ENCODE measurements at regions not wholly inside any gene's neighbourhood (a gene's known extent, or its start where the extent isn't known, plus 50 kb on each side); places are given as distances from the start of the nearest gene placed in this dataset.
A peak's percentile ranks its signal among the peaks of the same experiment; 100 is the strongest.

DNA sequence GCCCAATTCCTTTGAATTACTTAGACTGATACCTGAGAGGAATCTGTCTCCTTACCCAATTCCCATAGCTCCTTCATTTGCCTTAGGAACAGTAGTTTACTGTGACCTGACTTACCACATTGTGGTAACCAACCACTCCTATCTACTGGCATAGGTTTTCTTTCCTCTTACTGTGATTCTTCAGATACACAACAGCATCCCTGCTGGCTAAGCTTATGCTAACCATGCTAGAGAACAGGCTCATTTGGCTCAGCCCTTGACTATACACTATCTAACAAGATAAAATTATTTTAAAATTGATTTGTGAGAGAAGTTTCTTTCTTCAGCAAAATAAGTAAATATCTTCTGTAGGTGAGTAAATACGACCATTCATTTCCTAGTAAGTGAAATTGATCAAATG is 320.4 kb upstream of the DDHD1 start:
- intact Hi-C loops (cut with DNase I), result no loop called here
- no peaks in the 10 kb centered on the region for H3K36me3 ChIP-seq
- H3K27ac ChIP-seq, result no peak overlapping the region
- no peak overlapping the region for H3K4me3 ChIP-seq
- H3K4me1 ChIP-seq, result no peaks in the 10 kb centered on the region
- ATAC-seq (no peak), DNase-seq (no peak)
- TF ChIP-seq, protein P1, sequence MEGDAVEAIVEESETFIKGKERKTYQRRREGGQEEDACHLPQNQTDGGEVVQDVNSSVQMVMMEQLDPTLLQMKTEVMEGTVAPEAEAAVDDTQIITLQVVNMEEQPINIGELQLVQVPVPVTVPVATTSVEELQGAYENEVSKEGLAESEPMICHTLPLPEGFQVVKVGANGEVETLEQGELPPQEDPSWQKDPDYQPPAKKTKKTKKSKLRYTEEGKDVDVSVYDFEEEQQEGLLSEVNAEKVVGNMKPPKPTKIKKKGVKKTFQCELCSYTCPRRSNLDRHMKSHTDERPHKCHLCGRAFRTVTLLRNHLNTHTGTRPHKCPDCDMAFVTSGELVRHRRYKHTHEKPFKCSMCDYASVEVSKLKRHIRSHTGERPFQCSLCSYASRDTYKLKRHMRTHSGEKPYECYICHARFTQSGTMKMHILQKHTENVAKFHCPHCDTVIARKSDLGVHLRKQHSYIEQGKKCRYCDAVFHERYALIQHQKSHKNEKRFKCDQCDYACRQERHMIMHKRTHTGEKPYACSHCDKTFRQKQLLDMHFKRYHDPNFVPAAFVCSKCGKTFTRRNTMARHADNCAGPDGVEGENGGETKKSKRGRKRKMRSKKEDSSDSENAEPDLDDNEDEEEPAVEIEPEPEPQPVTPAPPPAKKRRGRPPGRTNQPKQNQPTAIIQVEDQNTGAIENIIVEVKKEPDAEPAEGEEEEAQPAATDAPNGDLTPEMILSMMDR (IDR thresholded peaks at IDR 0.05), result no peak
- no peaks in the 10 kb centered on the region for H3K9me3 ChIP-seq
- no peaks in the 10 kb centered on the region for H3K27me3 ChIP-seq

DNA sequence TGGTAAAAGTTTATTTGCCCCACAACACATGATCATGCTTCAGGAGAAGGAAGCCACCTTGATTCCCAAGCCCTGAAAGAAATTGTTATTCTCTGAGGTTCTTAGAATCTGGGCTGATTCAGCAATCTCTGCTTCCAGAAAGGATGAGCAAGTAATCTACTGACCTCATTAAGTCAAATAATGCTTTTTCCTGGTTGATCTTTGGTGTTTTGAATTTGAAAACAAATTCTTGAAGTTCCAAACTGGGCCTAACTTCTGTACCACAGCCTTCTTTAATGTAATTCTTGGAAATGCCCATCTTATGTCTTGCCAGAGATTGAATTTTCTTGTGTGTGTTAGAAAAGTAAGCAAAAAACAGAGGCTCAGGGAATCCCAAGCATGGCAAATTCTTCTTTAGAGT is 319.2 kb upstream of the DDHD1 start:
- H3K27ac ChIP-seq, result no peak overlapping the region
- no peak for ATAC-seq
- TF ChIP-seq, protein P1 (IDR thresholded peaks at IDR 0.05), result no peak

DNA sequence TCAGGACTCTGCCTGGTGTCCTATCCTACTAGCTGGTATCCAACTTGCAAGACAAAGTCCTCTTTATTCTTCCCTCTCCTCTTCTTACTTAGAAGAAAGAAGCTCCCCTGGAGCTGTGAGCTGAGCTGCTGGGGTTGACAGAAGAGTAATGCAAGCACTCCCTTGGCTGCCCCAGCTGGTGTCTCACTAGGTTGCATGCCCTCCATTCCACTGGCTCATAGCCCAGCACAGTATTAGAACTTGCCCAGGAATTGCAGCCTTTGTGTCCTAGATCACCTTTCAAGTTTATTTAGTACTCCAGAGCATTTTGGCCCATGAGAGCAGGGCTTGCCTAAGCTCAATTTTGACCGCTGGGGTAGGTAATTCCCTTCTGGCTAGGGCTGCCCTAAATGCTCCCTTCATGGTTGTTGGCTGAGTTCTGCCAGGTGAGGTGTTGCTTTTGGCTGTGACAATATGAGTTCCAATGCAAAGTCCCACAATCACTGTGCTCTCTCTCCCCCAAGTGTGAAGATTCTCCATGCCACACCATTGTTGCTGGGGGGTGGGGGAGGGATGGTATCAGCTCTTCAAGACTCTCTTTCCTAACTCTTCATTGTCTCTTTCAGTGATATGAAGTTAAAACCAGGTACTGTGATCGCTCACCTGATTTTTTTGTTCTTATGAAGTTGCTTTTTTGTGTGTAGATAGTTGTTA is 317.4 kb upstream of the DDHD1 start:
- no peaks in the 10 kb centered on the region for H3K9me3 ChIP-seq
- no peak overlapping the region for H3K4me3 ChIP-seq
- no peaks in the 10 kb centered on the region for H3K27me3 ChIP-seq
- peak; percentile 80 for ATAC-seq
- DNase-seq, result no peak
- no peak overlapping the region for H3K27ac ChIP-seq
- no peaks in the 10 kb centered on the region for H3K36me3 ChIP-seq
- intact Hi-C loops (cut with DNase I), result no loop called here
- no peaks in the 10 kb centered on the region for H3K4me1 ChIP-seq
- TF ChIP-seq, protein P1 (IDR thresholded peaks at IDR 0.05), result no peak

More for the DNA sequence above, 319.2 kb upstream of the DDHD1 start:
- Histone ChIP-seq H3K27me3 (no peaks in the 10 kb centered on the region), H3K9me3 (no peaks in the 10 kb centered on the region), H3K4me3 (no peak overlapping the region), H3K4me1 (no peaks in the 10 kb centered on the region), H3K36me3 (no peaks in the 10 kb centered on the region)
- DNase-seq, result no peak
- intact Hi-C loops (cut with DNase I), result no loop called here

DNA sequence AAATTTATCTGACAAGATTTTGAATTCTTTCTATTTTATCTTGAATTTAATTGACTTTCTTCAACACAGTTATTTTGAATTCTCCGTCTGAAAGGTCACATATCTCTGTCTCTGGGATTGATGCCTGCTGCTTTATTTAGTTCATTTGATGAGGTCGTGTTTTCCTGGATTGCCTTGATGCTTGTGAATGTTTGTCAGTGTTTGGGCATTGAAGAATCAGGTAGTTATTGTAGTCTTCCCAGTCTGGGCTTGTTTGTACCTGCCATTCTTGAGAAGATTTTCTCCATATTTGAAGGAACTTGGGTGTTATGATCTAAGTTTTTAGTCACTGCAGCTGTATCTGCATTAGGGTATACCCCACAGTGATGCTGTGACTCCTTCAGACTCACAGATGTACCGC is 315.8 kb upstream of the DDHD1 start:
- TF ChIP-seq, protein P1 (IDR thresholded peaks at IDR 0.05), result no peak
- no peak overlapping the region for H3K27ac ChIP-seq
- intact Hi-C loops (cut with DNase I), result no loop called here
- H3K9me3 ChIP-seq, result no peaks in the 10 kb centered on the region
- no peaks in the 10 kb centered on the region for H3K27me3 ChIP-seq
- no peaks in the 10 kb centered on the region for H3K4me1 ChIP-seq
- H3K4me3 ChIP-seq, result no peak overlapping the region
- no peaks in the 10 kb centered on the region for H3K36me3 ChIP-seq
- DNase-seq (no peak), ATAC-seq (no peak)

DNA sequence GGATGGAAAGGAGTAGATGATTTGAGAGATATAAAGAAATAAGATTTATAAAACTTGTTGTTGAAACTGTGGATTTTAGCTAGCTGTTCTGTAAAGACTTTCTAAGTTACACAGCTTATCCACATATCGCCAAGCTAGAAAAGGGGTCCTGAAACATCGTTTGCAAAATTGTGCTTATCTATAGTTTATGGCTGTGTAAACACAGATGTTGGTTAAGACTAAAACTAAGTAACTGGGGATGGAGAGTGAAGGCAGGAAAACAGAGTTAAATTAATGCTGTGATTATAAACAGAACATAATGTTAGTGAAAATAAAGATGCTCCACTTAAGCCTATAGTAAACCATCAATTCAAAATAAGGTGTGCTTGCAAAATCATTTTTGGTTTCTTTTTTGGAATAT is 311.3 kb upstream of the DDHD1 start:
- Histone ChIP-seq H3K27ac (peak overlapping the region; percentile 31), H3K4me3 (no peak overlapping the region), H3K36me3 (no peaks in the 10 kb centered on the region), H3K27me3 (no peaks in the 10 kb centered on the region), H3K9me3 (no peaks in the 10 kb centered on the region), H3K4me1 (no peaks in the 10 kb centered on the region)
- TF ChIP-seq, protein P1 (IDR thresholded peaks at IDR 0.05), result no peak
- DNase-seq (no peak), ATAC-seq (no peak)
- intact Hi-C loops (cut with DNase I), result no loop called here

All from upper lobe of right lung (tissue), 1 donor.